ENCODE measurements at regions not wholly inside any gene's neighbourhood (a gene's known extent, or its start where the extent isn't known, plus 50 kb on each side); places are given as distances from the start of the nearest gene placed in this dataset.

GRCh38 chr4:95985051-95985450 is 145.2 kb downstream of the PDHA2 start:
- TF ChIP-seq ESRRG (CRISPR knock-in tag; IDR thresholded peaks at IDR 0.05) (no peak), TCF4 (CRISPR knock-in tag; IDR thresholded peaks at IDR 0.05; ENCODE audit: borderline replicate concordance) (no peak)
